B cell (primary cell): ENCODE measurements at regions not wholly inside any gene's neighbourhood (a gene's known extent, or its start where the extent isn't known, plus 50 kb on each side); places are given as distances from the start of the nearest gene placed in this dataset.
"Not testable (repeated sequence)": the region's sequence is repeated elsewhere in the genome, so short reads cannot be mapped to it uniquely, and the experiment has no call there.

Experiments used
- CTCF ChIP-seq: fragments of 200-600 bp; IDR thresholded peaks from one replicate; pipeline ENCODE4 v1.8.0; 2022; ENCODE audit warnings: antibody characterized with exemption, mild to moderate bottlenecking
- EZH2 ChIP-seq: IDR thresholded peaks from 2 replicates; pipeline ENCODE4 v1.6.1; 2012; ENCODE audit warnings: borderline replicate concordance, low read depth, mild to moderate bottlenecking, moderate library complexity, low read length; ENCODE audit not compliant: insufficient read depth, poor library complexity, severe bottlenecking

- not testable (repeated sequence) for TF ChIP-seq CTCF, EZH2
Measured at GRCh38 chr11:103612451-103612850, 424.0 kb upstream of the DDI1 start.
